NOMO-1 (cell line): ENCODE measurements at regions not wholly inside any gene's neighbourhood (a gene's known extent, or its start where the extent isn't known, plus 50 kb on each side); places are given as distances from the start of the nearest gene placed in this dataset.
"Not testable (repeated sequence)": the region's sequence is repeated elsewhere in the genome, so short reads cannot be mapped to it uniquely, and the experiment has no call there.

Source experiments
- DNase-seq, 2 experiments: peaks; one replicate each; lab custom pipeline; 2025; ENCODE audit not compliant: unreplicated experiment in 2 of 2; lab: John Stamatoyannopoulos, UW

DNA sequence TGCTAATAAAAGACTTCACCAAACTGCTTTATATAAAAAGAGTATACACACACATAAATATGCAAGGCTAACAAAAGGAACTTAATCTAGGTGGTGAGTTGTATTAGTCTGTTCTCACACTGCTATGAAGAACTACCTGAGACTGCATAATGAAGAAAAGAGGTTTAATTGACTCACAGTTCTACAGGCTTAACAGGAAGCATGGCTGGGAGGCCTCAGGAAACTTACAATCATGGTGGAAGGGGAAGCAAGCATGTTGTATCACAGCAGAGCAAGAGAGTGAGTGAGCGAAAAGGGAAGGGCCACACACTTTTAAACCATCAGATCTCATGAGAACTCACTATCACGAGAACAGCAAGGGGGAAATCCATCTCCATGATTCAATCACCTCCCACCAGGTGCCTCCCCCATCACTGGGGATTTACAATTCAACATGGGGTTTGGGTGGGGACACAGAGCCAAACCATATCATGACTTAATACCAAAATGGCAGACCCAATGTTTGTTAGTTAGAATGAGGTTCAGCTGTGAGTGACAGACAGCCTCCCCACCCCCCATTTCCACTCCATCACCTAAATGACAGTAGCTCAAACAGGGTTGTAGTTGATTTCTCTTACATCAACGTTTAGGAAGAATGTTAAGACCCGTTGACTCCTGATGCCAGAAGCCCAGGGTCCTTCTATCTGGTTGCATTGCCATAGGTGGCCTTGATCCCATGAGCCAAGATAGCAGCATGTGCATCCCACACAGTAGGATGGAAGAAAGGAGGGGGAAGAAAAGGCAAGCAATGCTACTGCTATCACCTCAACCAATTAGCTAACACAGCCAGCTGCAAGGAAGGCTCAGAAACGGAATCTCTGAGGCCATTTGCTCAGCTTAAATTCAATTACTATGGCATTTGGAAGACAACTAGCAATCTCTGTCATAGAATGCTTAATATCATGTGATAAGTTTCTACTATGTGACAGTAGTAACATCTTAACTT, 77.0 kb downstream of the CCDC71L start:
- DNase-seq: no peak

DNA sequence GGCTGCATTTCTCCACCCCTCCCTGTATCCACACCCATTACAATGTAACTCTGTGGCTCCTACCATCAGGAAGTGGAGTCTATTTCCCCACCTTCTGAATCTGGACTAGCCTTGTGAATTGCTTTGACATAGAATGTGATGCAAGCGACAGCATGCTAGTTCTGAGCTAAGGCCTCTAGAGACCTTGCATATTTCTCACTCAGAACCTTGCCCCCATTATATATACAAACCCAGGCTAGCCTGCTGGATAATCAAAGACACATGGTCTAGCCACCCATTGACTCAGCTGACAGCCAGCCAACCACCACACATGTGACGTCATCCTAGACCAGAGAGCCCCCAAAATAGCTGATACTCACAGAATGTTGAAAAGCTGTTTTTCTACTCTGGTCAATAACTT, 77.9 kb downstream of the CCDC71L start:
- no peak for DNase-seq

DNA sequence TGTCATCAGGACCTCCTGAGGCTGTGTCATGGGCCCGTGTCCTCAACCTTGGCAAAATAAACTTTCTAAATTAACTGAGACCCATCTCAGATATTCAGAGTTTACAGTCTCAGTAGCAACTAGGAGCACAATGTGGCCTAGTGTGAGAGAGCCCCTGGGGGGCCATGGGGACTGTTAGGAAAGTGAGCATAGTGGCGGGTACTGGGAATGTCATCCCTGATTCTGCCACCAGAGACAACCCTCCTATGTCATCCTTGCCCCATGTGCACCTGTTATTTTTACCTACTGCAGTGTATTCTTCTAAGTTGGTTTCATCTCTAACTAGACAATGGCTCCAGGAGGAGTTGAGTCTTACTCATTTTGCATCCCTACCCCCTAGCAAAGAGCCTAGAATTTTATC, 78.6 kb downstream of the CCDC71L start:
- no peak for DNase-seq

DNA sequence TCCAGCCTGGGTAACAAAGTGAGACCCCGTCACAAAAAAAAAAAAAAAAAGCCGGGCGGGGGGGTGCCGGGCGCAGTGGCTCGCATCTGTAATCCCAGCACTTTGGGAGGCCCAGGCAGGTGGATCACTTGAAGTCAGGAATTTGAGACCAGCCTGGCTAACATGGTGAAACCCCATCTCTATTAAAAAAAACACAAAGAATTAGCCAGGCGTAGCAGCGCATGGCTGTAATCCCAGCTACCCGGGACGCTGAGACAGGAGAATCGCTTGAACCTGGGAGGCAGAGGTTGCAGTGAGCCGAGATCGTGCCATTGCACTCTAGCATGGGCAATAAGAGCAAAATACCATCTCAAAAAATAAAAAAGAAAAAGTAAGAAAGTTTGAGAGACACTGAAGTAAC, 81.9 kb downstream of the CCDC71L start:
- DNase-seq: not testable (repeated sequence)

DNA sequence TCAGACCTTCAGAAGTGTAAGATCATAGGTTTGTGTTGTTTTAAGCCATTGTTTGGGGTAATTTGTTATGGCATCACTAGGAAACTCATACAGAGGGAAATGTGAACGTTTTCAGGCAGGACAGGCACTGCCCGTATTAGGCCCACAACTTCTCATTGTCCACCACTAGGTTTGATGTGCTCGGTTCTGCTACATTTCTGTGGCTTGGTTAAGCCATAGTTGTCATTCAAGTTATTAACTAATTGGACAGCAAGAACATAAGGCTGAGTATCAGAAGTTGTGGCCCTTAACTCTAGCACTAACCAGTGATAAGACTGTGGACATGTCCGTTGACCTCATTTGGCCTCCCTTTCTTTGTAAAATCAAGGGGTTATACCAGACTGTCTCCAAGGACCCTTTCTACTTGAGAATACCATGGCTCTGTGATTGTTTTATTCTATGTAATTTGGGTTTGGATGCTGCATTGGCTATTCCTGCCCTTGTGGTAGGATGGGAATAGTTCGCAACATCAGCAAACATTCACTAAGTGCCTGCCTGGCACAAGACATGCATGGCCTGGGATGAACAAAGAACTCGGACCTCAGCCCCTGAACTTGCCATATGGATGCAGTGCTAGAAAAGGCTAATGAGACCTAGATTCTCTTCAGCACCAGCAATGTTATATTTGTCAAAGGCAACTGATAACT, 85.7 kb downstream of the CCDC71L start:
- DNase-seq: no peak

DNA sequence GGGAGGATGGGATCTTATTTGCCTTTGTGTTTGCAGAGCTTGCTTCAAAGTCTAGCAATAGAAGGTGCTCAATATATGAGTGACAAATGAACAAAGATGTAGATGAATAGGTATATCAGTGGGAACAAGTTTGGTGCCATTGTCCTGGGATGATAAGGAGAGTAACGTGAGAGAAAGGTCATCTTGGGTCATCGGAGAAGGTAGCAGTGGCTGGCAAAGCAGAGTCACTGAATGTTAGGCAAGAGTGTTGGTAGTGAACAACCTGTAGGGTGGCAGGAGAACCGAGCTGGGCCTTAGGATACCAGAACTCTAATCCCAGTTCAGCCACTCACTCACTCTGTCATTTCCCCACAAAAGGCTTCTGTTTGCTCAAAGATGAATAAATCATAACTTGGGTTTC, 87.2 kb downstream of the CCDC71L start:
- no peak for DNase-seq

DNA sequence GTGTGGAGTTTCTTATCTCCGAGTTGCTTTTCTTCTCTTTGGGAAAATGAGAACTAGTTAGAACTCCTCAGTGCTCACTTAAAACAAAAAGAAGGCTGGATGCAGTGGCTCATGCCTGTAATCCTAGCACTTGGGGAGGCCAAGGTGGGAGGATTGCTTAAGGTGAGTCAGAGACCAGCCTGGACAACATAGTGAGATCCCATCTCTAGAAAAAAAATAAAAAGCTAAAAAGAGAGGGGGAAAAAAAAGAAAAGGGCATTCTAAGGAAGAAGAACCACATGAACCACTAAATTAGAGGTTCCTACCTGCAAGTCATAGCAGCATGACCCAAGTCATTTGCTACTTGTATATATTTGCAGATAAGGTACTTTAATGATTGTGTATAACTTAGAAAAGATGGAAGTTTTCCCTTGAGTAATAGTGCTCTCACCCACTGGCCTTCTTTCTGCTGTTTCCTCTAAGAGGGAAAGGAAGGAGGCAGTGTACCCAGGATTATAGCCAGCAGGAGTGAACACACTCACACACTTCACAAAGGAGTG, 87.8 kb downstream of the CCDC71L start:
- DNase-seq: no peak

DNA sequence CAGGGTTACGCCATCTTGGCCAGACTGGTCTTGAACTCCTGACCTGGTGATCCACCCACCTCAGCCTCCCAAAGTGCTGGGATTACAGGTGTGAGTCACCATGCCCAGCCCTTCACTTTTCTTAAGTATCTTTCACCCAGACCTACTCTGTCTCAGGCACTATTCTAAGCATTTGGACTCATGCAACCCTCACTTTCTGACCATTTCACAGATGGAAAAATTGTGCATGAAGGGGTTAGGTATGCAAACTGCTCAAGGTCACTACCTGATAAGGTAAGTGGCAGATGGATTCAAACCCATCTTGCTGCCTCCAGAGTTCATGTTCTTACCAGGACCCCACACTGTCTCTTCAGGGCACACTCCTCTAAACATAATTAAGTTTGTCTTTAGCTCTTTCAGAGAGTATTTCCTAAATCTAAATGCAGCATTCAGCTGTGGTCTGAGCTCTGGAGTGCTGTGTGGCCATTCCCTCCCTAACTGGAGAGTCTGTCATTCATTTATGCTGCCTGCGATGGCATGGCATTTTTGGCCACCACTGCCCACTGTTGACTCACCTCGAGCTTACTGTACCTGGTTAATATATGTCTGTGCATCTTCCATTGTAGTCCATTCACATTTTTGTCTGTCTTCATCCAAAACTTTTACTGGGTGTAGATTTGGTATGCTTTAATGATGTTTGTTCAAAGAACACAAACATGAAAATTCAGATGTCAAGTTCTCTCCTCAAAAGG, 88.4 kb downstream of the CCDC71L start:
- no peak for DNase-seq

DNA sequence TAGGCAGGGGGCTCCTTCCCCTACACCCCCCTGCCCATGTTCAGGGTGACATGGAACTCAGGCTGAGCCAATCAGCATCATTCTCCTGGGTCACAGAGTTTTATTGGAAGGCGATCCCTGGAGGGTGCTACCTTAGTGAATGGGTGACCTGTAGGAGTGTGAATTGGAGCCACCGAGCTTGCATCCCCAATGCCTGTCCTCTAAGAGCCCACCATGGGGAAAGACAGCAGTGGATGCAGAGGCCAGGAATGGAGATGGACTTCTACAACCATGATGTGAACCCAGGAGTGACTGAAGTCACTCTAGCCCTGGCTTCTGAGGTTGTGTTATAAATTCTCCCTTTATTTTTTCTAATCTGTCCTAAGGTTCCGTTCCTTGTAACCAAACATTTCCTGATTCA, 89.4 kb downstream of the CCDC71L start:
- DNase-seq: no peak

DNA sequence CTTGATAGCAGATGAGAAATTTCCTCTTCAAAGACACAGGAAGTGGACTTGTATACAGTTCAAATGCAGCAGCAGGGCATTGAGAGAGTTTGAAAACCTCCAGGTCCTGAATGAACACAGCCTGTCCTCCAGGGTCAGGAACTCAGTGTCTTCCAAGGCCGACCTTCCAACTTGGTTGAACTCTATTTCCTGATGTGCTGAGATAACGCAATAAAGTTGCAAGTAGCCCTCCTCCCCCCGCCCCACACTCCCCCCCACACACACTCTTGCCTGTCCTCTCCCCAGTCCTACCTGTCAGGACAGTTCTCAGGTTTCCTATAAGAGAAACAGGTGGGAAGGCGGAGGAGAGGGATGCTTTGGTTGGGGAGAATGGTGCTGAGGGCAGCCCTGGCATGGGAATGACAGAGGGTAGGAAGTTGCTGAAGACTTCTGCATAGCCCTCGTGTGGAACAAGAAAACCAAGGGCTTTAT, 90.0 kb downstream of the CCDC71L start:
- DNase-seq: no peak

DNA sequence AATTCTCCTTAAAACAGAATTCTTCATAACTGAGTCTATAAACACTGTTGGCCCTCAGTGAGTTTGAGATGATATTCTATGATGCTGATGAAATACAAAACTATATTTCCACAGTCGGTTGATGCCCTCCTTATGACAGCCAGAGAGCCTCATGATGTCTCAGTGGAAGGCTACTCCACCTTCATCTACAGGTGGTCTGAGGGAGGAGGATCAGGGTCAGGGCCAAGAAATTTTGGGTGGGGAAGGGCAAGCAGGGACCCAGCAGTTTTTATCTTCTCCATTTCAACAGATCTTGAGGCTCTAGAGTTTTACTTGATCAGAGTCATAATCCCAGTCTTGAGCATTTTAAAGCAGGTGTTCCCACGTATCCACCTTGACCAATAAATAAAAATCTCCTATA, 90.8 kb downstream of the CCDC71L start:
- DNase-seq: no peak

DNA sequence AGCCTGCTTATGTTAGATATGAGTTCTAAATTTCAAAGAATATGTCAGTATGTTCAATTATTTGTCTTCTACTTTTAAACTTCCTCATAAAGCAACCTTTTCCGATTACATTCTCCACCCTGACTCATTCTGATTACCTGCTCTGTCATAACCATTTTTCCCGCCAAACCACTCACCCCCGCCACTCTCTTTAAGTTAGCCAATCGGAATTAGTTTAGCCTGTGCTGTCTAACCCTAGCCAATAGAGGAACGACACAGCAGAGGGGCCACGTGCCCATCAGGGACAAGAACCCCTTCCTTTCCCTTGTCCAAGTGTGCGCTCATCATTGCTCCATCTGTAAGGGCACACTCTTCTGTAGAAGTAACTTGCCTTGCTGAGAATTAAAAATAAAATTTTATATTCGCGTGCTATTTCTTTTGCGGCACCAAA, 91.4 kb downstream of the CCDC71L start:
- DNase-seq: peak in 1 of 2 experiments; percentile 10

DNA sequence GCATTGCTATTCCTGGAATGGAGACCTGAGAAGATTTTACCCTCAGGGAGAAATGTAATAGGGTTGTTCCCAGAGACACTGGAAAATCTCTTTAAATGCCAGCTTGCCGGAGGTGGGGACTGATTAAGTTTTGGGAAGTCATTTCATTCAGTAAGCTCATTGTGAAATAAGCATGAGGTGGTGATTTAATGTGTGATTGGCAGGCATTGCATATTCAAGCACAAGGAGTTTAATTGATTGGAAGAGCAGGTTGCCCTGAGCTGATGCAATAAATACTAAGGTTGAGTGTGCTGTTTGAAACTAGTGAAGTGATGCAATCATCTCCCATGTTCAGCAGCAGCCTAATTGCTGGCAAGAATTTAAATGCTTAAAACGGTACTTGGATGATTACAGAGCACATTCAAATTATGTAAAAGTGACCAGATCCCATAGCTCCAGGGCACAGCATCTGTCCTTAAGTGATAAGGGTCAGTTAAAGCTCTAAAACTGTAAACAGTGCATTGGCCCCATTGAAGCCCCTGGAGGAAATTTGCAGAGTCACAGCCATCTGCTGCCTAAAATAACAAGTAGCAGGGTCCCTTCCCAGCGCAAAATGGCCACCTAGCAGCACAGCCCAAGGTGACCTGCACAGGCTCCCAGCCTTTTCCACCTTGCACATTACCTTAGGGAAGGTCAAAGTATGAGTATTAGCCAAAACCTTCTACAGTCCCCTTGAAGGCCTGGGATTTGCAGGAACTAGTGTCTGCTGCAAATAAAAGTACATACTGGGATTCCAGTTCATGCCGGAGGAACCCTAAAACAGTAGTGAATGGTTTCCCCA, 92.1 kb downstream of the CCDC71L start:
- peak; percentile 27 to 73 for DNase-seq

DNA sequence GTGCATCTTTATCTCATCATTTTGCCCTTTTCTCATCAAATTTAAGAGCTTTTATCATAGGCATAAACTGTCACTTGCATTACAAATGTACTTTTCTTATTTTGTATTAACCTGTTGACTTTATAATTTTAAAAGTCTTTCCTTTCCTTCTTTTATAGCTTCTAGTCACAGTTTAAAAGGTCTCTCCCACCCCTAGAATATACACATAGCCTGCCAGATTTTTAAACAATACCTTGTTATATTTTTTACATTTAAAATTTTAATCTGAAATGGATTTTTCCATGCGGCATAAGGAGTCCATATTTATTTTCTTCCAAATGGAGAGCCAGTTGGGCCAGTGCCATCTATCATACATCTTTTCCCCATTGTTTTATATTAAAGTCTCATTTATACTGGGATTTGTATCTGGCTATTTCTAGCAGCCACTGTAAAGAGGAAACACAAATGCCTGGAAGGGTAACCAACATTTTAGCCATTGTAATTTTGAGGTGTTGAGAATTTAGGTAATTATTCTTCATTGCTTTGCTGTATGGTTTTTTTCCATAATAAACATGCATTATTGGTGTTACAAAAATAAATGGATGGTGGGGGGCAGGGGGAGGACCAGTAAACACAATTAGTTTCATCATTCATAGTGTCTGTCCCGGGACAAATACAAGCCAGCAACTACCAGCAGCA, 92.8 kb downstream of the CCDC71L start:
- DNase-seq: no peak

DNA sequence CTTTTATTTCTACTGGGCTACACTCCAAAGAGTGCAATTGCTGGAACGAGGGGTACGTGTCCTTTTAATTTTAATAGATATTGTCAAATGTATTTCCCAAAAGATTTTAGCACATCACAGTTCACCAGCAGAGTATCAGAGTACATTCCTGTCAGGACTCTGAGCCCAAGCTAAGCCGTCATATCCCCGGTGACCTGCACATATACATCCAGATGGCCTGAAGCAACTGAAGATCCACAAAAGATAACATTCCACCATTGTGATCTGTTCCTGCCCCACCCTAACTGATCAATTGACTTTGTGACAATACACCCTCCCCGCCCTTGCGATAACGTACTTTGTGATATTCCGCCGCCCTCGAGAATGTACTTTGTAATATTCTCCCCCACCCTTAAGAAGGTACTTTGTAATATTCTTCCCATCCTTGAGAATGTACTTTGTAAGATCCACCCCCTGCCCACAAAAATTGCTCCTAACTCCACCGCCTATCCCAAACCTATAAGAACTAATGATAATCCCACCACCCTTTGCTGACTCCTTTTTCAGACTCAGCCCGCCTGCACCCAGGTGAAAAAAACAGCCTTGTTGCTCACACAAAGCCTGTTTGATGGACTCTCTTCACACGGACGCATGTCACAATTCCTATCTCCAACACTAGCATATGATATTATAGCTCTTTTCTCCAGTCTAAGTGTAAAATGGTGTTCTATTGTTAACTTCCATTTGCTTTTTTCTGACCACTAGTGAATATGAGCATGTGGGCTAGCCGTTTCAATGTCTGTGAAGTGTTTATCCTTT, 93.6 kb downstream of the CCDC71L start:
- not testable (repeated sequence) for DNase-seq

DNA sequence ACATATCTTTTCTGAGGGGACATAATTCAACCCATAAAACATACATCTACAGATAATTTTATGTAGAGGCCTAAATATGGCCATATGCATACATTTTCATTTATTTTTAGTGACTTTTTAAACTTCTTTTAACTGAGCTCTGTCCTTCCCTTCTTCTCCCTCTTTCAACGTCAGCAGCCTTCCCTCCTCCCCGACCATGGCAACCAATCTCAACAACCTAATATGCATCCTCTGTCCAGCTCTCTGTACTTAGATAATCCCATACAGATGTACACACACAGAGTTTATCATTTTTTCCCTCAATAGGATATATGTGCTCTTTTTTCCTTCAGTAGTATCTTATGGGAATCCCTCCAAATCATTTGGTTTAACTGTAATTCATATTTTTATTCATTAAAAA, 94.3 kb downstream of the CCDC71L start:
- no peak for DNase-seq

DNA sequence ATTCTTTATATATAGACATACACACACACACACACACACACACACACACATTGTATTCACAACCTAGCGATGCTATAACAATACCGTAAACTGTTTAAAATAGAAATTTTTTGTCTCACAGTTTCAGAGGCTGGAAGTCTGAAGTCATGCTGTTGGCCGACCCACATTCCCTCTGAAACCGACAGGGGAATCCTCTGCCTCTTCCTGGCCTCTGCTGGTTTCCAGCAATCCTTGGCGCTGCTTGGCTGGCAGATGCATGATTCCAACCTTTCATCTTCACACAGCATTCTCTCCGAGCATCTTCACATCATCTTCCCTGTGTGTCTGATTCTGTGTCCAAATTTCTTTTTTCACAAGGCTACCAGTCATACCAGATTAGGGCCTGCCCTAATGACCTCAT, 94.8 kb downstream of the CCDC71L start:
- no peak for DNase-seq

DNA sequence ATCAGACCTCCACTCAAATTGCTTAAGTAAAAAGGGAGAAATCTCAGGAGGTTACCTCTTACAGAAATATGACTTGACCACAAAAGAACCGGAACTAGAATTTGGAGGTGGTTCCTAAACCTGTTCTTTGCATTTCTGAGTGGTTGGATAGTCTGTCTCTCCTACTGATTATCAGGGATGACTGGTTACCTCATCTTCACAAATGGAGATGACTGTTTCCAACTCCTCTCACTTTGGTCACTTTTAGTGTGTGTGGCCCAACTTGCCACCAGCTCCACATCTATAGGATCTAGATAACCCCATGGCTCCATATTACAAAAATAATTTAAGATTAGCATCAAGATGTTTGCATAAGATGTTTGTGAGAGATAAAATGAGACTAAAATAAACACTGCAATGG, 95.5 kb downstream of the CCDC71L start:
- no peak for DNase-seq
